ENCODE measurements at regions not wholly inside any gene's neighbourhood (a gene's known extent, or its start where the extent isn't known, plus 50 kb on each side); places are given as distances from the start of the nearest gene placed in this dataset.

DNA sequence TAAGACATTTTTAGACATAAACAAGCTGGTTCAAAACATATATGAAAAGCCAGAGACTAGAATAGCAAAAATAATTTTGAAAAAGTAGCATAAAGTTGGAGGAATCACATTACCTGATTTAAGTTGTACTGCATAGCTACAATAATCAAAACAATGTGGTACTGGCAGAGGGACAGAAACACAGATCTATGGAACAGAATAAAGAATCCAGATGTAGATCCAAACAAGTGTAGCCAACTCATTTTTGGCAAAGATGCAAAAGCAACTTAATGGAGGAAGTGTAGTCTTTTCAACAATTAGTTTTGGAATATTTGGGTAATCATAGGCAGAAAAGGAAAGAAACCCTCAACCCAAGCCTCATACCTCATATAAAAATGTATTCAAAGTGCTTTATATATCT lies 278.7 kb upstream of the ZNF521 start:
- Histone ChIP-seq H3K9me3 (ENCODE audit: low read depth, low read length) (no peaks in the 10 kb centered on the region), H3K27ac (no peak overlapping the region), H3K9ac (ENCODE audit: insufficient read length) (no peak overlapping the region), H3K36me3 (ENCODE audit: insufficient read depth, low read length) (no peaks in the 10 kb centered on the region), H3K4me3 (no peak overlapping the region)
- DNase-seq (ENCODE audit: low read depth, low spot score): no peak
- TF ChIP-seq FOXP2 (optimal IDR thresholded peaks at IDR 0.05; ENCODE audit: control extremely low read depth, extremely low read length, insufficient read depth) (no peak), EZH2 (IDR thresholded peaks at IDR 0.05) (no peak), POLR2AphosphoS5 (IDR thresholded peaks at IDR 0.05; ENCODE audit: borderline replicate concordance, low read depth, low read length) (no peak)

- Histone ChIP-seq H3K4me3 (no peak overlapping the region), H3K9me3 (ENCODE audit: low read depth, low read length) (no peaks in the 10 kb centered on the region), H3K27ac (no peak overlapping the region), H3K9ac (ENCODE audit: insufficient read length) (no peak overlapping the region), H3K36me3 (ENCODE audit: insufficient read depth, low read length) (no peaks in the 10 kb centered on the region)
- no peak for DNase-seq (ENCODE audit: low read depth, low spot score)
- TF ChIP-seq EZH2 (IDR thresholded peaks at IDR 0.05) (no peak), POLR2AphosphoS5 (IDR thresholded peaks at IDR 0.05; ENCODE audit: borderline replicate concordance, low read depth, low read length) (no peak), FOXP2 (optimal IDR thresholded peaks at IDR 0.05; ENCODE audit: control extremely low read depth, extremely low read length, insufficient read depth) (no peak)
Measured at GRCh38 chr18:25621682-25622081, 269.7 kb upstream of the ZNF521 start.

DNA sequence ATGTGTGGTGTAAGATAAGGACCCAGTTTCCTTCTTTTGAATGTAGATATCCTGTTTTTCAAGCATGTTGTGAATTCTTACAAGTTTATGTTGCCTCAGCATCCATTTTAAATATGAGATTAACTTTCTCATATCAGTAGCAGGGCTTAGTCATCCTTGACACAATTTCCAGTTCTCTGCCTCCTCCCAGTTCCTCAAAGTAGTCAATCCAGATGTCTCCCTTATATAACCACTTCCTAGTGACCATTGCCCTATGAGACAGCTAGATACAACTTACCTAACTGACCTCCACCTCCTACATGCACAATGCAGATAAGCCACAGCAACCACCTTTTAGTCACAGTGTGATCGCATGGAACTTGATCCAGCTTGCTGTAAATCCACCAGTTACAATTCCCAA lies 269.2 kb upstream of the ZNF521 start:
- DNase-seq (ENCODE audit: low read depth, low spot score): no peak
- TF ChIP-seq FOXP2 (optimal IDR thresholded peaks at IDR 0.05; ENCODE audit: control extremely low read depth, extremely low read length, insufficient read depth): no peak
- TF ChIP-seq EZH2 (IDR thresholded peaks at IDR 0.05): no peak
- TF ChIP-seq POLR2AphosphoS5 (IDR thresholded peaks at IDR 0.05; ENCODE audit: borderline replicate concordance, low read depth, low read length): no peak
- no peak overlapping the region for H3K9ac ChIP-seq (ENCODE audit: insufficient read length)
- H3K4me3 ChIP-seq: no peak overlapping the region
- no peaks in the 10 kb centered on the region for H3K9me3 ChIP-seq (ENCODE audit: low read depth, low read length)
- H3K36me3 ChIP-seq (ENCODE audit: insufficient read depth, low read length): no peaks in the 10 kb centered on the region
- no peak overlapping the region for H3K27ac ChIP-seq

DNA sequence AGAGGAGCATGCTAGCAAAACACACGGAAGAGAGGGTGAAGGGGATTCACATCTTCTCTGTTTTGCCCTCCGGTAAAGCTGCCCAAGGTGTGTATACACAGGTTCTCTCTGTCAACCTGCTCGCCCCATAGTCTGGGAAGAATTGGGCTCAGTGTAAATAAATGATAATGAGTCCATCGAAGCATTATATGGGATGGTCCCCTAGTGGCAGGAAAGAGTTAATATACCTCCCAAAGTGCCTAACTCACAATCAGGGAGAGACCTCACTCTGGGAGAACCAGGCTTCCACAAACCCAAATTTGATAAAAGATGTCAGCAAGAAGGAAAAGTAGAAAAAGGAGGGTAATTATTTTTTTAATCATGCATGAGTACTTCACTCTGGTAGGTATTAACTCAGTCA lies 262.2 kb upstream of the ZNF521 start:
- no peak for DNase-seq (ENCODE audit: low read depth, low spot score)

GRCh38 chr18:25612466-25612865 lies 260.5 kb upstream of the ZNF521 start:
- H3K4me3 ChIP-seq: no peak overlapping the region
- no peaks in the 10 kb centered on the region for H3K36me3 ChIP-seq (ENCODE audit: insufficient read depth, low read length)
- no peak overlapping the region for H3K9ac ChIP-seq (ENCODE audit: insufficient read length)
- H3K9me3 ChIP-seq (ENCODE audit: low read depth, low read length): no peaks in the 10 kb centered on the region
- H3K27ac ChIP-seq: no peak overlapping the region
- no peak for DNase-seq (ENCODE audit: low read depth, low spot score)
- TF ChIP-seq POLR2AphosphoS5 (IDR thresholded peaks at IDR 0.05; ENCODE audit: borderline replicate concordance, low read depth, low read length) (no peak), EZH2 (IDR thresholded peaks at IDR 0.05) (no peak), FOXP2 (optimal IDR thresholded peaks at IDR 0.05; ENCODE audit: control extremely low read depth, extremely low read length, insufficient read depth) (no peak)

More for the DNA sequence above, 262.2 kb upstream of the ZNF521 start:
- Histone ChIP-seq H3K9me3 (ENCODE audit: low read depth, low read length) (no peaks in the 10 kb centered on the region), H3K9ac (ENCODE audit: insufficient read length) (no peak overlapping the region), H3K36me3 (ENCODE audit: insufficient read depth, low read length) (no peaks in the 10 kb centered on the region), H3K27ac (no peak overlapping the region), H3K4me3 (no peak overlapping the region)
- TF ChIP-seq FOXP2 (optimal IDR thresholded peaks at IDR 0.05; ENCODE audit: control extremely low read depth, extremely low read length, insufficient read depth) (no peak), POLR2AphosphoS5 (IDR thresholded peaks at IDR 0.05; ENCODE audit: borderline replicate concordance, low read depth, low read length) (no peak), EZH2 (IDR thresholded peaks at IDR 0.05) (no peak)

GRCh38 chr18:25608091-25608490 lies 256.1 kb upstream of the ZNF521 start:
- no peak overlapping the region for H3K4me3 ChIP-seq
- DNase-seq (ENCODE audit: low read depth, low spot score): no peak
- H3K27ac ChIP-seq: no peak overlapping the region
- H3K9ac ChIP-seq (ENCODE audit: insufficient read length): no peak overlapping the region
- TF ChIP-seq EZH2 (IDR thresholded peaks at IDR 0.05) (no peak), FOXP2 (optimal IDR thresholded peaks at IDR 0.05; ENCODE audit: control extremely low read depth, extremely low read length, insufficient read depth) (no peak), POLR2AphosphoS5 (IDR thresholded peaks at IDR 0.05; ENCODE audit: borderline replicate concordance, low read depth, low read length) (no peak)
- H3K9me3 ChIP-seq (ENCODE audit: low read depth, low read length): no peaks in the 10 kb centered on the region
- H3K36me3 ChIP-seq (ENCODE audit: insufficient read depth, low read length): no peaks in the 10 kb centered on the region

GRCh38 chr18:25604894-25605597 lies 253.1 kb upstream of the ZNF521 start:
- no peaks in the 10 kb centered on the region for H3K9me3 ChIP-seq (ENCODE audit: low read depth, low read length)
- no peak overlapping the region for H3K9ac ChIP-seq (ENCODE audit: insufficient read length)
- no peak overlapping the region for H3K27ac ChIP-seq
- H3K4me3 ChIP-seq: no peak overlapping the region
- no peaks in the 10 kb centered on the region for H3K36me3 ChIP-seq (ENCODE audit: insufficient read depth, low read length)
- no peak for TF ChIP-seq FOXP2 (optimal IDR thresholded peaks at IDR 0.05; ENCODE audit: control extremely low read depth, extremely low read length, insufficient read depth)
- no peak for TF ChIP-seq EZH2 (IDR thresholded peaks at IDR 0.05)
- TF ChIP-seq POLR2AphosphoS5 (IDR thresholded peaks at IDR 0.05; ENCODE audit: borderline replicate concordance, low read depth, low read length): no peak
- DNase-seq (ENCODE audit: low read depth, low spot score): no peak

- Histone ChIP-seq H3K27ac (no peak overlapping the region), H3K36me3 (ENCODE audit: insufficient read depth, low read length) (no peaks in the 10 kb centered on the region), H3K9ac (ENCODE audit: insufficient read length) (no peak overlapping the region), H3K4me3 (no peak overlapping the region), H3K9me3 (ENCODE audit: low read depth, low read length) (no peaks in the 10 kb centered on the region)
- DNase-seq (ENCODE audit: low read depth, low spot score): no peak
- TF ChIP-seq FOXP2 (optimal IDR thresholded peaks at IDR 0.05; ENCODE audit: control extremely low read depth, extremely low read length, insufficient read depth): no peak
- no peak for TF ChIP-seq EZH2 (IDR thresholded peaks at IDR 0.05)
- no peak for TF ChIP-seq POLR2AphosphoS5 (IDR thresholded peaks at IDR 0.05; ENCODE audit: borderline replicate concordance, low read depth, low read length)
Measured at GRCh38 chr18:25604196-25604893, 252.4 kb upstream of the ZNF521 start.

Measured in SK-N-MC (cell line).